Hepatocyte (in vitro differentiated cells): ENCODE measurements at regions not wholly inside any gene's neighbourhood (a gene's known extent, or its start where the extent isn't known, plus 50 kb on each side); places are given as distances from the start of the nearest gene placed in this dataset.

Experiments used
- DNase-seq: peaks from one replicate; pipeline ENCODE4 v3.0.0-alpha.2; 2016; ENCODE audit warnings: low spot score
- H2AFZ ChIP-seq: fragments of 200-600 bp; sonication (generic); 2 replicates; pipeline ENCODE4 v1.6.0; 2016; ENCODE audit warnings: antibody characterized with exemption, mild to moderate bottlenecking
- H3K27ac ChIP-seq: fragments of 200-600 bp; sonication (generic); 2 replicates; pipeline ENCODE4 v1.5.1; 2016; ENCODE audit warnings: mild to moderate bottlenecking
- H3K27me3 ChIP-seq: fragments of 200-600 bp; sonication (generic); 2 replicates; pipeline ENCODE4 v1.6.1; 2016
- H3K36me3 ChIP-seq: fragments of 200-600 bp; sonication (generic); replicated peaks from 2 replicates; pipeline ENCODE4 v1.5.1; 2016; ENCODE audit warnings: low read depth; ENCODE audit not compliant: insufficient read depth
- H3K4me1 ChIP-seq: fragments of 200-600 bp; sonication (generic); 2 replicates; pipeline ENCODE4 v1.5.1; 2016; ENCODE audit warnings: mild to moderate bottlenecking, moderate library complexity; ENCODE audit not compliant: insufficient read depth
- H3K4me2 ChIP-seq: fragments of 200-600 bp; sonication (generic); 2 replicates; pipeline ENCODE4 v1.6.0; 2016
- H3K4me3 ChIP-seq: fragments of 200-600 bp; sonication (generic); 2 replicates; pipeline ENCODE4 v1.5.1; 2016; ENCODE audit warnings: mild to moderate bottlenecking
- H3K79me2 ChIP-seq: fragments of 200-600 bp; sonication (generic); 2 replicates; pipeline ENCODE4 v1.6.0; 2017; ENCODE audit warnings: mild to moderate bottlenecking
- H3K9me2 ChIP-seq: fragments of 200-600 bp; sonication (generic); replicated peaks from 2 replicates; pipeline ENCODE4 v1.6.0; 2017; ENCODE audit warnings: mild to moderate bottlenecking; ENCODE audit not compliant: insufficient read depth
- H3K9me3 ChIP-seq: fragments of 200-600 bp; sonication (generic); 2 replicates; pipeline ENCODE4 v1.5.1; 2016; ENCODE audit warnings: low read depth, mild to moderate bottlenecking
- H4K20me1 ChIP-seq: fragments of 200-600 bp; sonication (generic); 2 replicates; pipeline ENCODE4 v1.6.0; 2016; ENCODE audit warnings: mild to moderate bottlenecking; ENCODE audit not compliant: insufficient read depth, poor library complexity, severe bottlenecking
- CTCF ChIP-seq: fragments of 200-600 bp; sonication (generic); IDR thresholded peaks from 2 replicates; pipeline ENCODE4 v1.5.1; 2016; ENCODE audit warnings: antibody characterized with exemption, mild to moderate bottlenecking; ENCODE audit not compliant: poor library complexity
- EZH2 ChIP-seq: fragments of 200-600 bp; sonication (generic); IDR thresholded peaks from 2 replicates; pipeline ENCODE4 v1.6.1; 2016; ENCODE audit warnings: antibody characterized with exemption, mild to moderate bottlenecking, borderline replicate concordance
- EZH2phosphoT487 ChIP-seq: fragments of 200-600 bp; sonication (generic); IDR thresholded peaks from one replicate; pipeline ENCODE4 v1.6.1; 2018; ENCODE audit warnings: antibody characterized with exemption, mild to moderate bottlenecking, low read depth, moderate library complexity; ENCODE audit not compliant: unreplicated experiment, severe bottlenecking
- whole genome bisulfite sequencing: methylation state at CpG from one replicate; pipeline ENCODE4 v1.1.6; 2016; ENCODE audit warnings: low lambda C conversion rate; ENCODE audit errors: missing lambda C conversion rate; 5-methylcytosine and 5-hydroxymethylcytosine counted together

GRCh38 chr1:4328402-4329071 lies 325.9 kb upstream of the AJAP1 start:
- Histone ChIP-seq H4K20me1 (no peaks in the 10 kb centered on the region), H3K4me1 (no peaks in the 10 kb centered on the region), H3K36me3 (no peaks in the 10 kb centered on the region), H2AFZ (no peak overlapping the region), H3K27ac (no peak overlapping the region), H3K4me3 (no peak overlapping the region), H3K9me3 (no peaks in the 10 kb centered on the region), H3K79me2 (no peaks in the 10 kb centered on the region), H3K4me2 (no peak overlapping the region), H3K9me2 (no peaks in the 10 kb centered on the region), H3K27me3 (no peaks in the 10 kb centered on the region)
- TF ChIP-seq EZH2 (no peak), CTCF (no peak), EZH2phosphoT487 (no peak)
- 87% methylated on average over 10 of the region's 10 CpGs for WGBS
- no peak for DNase-seq

GRCh38 chr1:4330805-4331766 lies 323.3 kb upstream of the AJAP1 start:
- Histone ChIP-seq H2AFZ (no peak overlapping the region), H3K36me3 (no peaks in the 10 kb centered on the region), H3K27ac (no peak overlapping the region), H4K20me1 (no peaks in the 10 kb centered on the region), H3K4me2 (no peak overlapping the region), H3K79me2 (no peaks in the 10 kb centered on the region), H3K9me2 (no peaks in the 10 kb centered on the region), H3K9me3 (no peaks in the 10 kb centered on the region), H3K4me3 (no peak overlapping the region), H3K4me1 (no peaks in the 10 kb centered on the region), H3K27me3 (no peaks in the 10 kb centered on the region)
- 87% methylated on average over 23 of the region's 23 CpGs for WGBS
- TF ChIP-seq EZH2phosphoT487 (no peak), CTCF (no peak), EZH2 (no peak)
- DNase-seq, result no peak

GRCh38 chr1:4331767-4332163 lies 322.6 kb upstream of the AJAP1 start:
- Histone ChIP-seq H3K27me3 (no peaks in the 10 kb centered on the region), H3K36me3 (no peaks in the 10 kb centered on the region), H3K9me2 (no peaks in the 10 kb centered on the region), H4K20me1 (no peaks in the 10 kb centered on the region), H3K4me2 (no peak overlapping the region), H3K9me3 (no peaks in the 10 kb centered on the region), H3K4me1 (no peaks in the 10 kb centered on the region), H3K27ac (no peak overlapping the region), H3K79me2 (no peaks in the 10 kb centered on the region), H2AFZ (no peak overlapping the region), H3K4me3 (no peak overlapping the region)
- 94% methylated on average over 20 of the region's 20 CpGs for WGBS
- DNase-seq, result no peak
- TF ChIP-seq EZH2 (no peak), EZH2phosphoT487 (no peak), CTCF (no peak)
